ENCODE measurements at regions not wholly inside any gene's neighbourhood (a gene's known extent, or its start where the extent isn't known, plus 50 kb on each side); places are given as distances from the start of the nearest gene placed in this dataset.

DNA sequence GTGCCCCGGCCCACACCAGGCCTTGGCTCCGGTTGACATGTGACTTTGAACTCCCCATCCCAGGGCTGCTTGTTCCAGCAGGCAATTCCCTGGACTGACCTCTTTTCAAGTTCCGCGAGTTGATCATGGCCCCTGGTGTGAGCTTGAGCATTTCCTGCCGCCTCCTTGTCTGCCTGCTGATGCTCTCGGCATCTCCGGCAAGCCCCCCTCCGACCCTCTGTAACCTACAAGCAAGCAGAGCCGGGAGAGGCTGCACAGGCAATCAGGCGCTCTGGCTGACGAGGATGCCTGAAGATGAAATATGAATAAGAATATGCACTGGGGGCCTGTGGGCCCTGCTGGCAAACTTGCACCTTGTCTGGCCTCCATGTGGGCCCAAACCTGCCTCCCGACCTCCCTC lies 304.9 kb upstream of the MKI67 start:
- TF ChIP-seq CEBPB (IDR thresholded peaks at IDR 0.05; ENCODE audit: low read depth) (no peak), POLR2A (IDR thresholded peaks at IDR 0.05; ENCODE audit: borderline replicate concordance, extremely low read depth, insufficient read depth, insufficient read length) (no peak)
- TF ChIP-seq, protein P1, sequence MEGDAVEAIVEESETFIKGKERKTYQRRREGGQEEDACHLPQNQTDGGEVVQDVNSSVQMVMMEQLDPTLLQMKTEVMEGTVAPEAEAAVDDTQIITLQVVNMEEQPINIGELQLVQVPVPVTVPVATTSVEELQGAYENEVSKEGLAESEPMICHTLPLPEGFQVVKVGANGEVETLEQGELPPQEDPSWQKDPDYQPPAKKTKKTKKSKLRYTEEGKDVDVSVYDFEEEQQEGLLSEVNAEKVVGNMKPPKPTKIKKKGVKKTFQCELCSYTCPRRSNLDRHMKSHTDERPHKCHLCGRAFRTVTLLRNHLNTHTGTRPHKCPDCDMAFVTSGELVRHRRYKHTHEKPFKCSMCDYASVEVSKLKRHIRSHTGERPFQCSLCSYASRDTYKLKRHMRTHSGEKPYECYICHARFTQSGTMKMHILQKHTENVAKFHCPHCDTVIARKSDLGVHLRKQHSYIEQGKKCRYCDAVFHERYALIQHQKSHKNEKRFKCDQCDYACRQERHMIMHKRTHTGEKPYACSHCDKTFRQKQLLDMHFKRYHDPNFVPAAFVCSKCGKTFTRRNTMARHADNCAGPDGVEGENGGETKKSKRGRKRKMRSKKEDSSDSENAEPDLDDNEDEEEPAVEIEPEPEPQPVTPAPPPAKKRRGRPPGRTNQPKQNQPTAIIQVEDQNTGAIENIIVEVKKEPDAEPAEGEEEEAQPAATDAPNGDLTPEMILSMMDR (IDR thresholded peaks at IDR 0.05 in 2 of 3, conservative IDR thresholded peaks at IDR 0.05 in 1 of 3; ENCODE audit: borderline replicate concordance in 1 of 3, insufficient read depth in 1 of 3, low read depth in 2 of 3, low read length in 2 of 3): no peak
